ENCODE measurements at regions not wholly inside any gene's neighbourhood (a gene's known extent, or its start where the extent isn't known, plus 50 kb on each side); places are given as distances from the start of the nearest gene placed in this dataset.
"Not testable (repeated sequence)": the region's sequence is repeated elsewhere in the genome, so short reads cannot be mapped to it uniquely, and the experiment has no call there.

- TF ChIP-seq, protein P1, sequence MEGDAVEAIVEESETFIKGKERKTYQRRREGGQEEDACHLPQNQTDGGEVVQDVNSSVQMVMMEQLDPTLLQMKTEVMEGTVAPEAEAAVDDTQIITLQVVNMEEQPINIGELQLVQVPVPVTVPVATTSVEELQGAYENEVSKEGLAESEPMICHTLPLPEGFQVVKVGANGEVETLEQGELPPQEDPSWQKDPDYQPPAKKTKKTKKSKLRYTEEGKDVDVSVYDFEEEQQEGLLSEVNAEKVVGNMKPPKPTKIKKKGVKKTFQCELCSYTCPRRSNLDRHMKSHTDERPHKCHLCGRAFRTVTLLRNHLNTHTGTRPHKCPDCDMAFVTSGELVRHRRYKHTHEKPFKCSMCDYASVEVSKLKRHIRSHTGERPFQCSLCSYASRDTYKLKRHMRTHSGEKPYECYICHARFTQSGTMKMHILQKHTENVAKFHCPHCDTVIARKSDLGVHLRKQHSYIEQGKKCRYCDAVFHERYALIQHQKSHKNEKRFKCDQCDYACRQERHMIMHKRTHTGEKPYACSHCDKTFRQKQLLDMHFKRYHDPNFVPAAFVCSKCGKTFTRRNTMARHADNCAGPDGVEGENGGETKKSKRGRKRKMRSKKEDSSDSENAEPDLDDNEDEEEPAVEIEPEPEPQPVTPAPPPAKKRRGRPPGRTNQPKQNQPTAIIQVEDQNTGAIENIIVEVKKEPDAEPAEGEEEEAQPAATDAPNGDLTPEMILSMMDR (IDR thresholded peaks at IDR 0.05), result not testable (repeated sequence)
- TF ChIP-seq EP300 (IDR thresholded peaks at IDR 0.05; ENCODE audit: low read depth), result not testable (repeated sequence)
Measured at GRCh38 chr4:147293314-147293677, 187.6 kb upstream of the EDNRA start.
